GM12874 (cell line): ENCODE measurements at regions not wholly inside any gene's neighbourhood (a gene's known extent, or its start where the extent isn't known, plus 50 kb on each side); places are given as distances from the start of the nearest gene placed in this dataset.

Experiments used
- TF ChIP-seq, protein P1 (sequence below): IDR thresholded peaks from 2 replicates; pipeline ENCODE4 v1.5.1; 2011; ENCODE audit warnings: low read depth, mild to moderate bottlenecking, control low read depth, low read length, moderate library complexity; ENCODE audit not compliant: insufficient read depth

DNA sequence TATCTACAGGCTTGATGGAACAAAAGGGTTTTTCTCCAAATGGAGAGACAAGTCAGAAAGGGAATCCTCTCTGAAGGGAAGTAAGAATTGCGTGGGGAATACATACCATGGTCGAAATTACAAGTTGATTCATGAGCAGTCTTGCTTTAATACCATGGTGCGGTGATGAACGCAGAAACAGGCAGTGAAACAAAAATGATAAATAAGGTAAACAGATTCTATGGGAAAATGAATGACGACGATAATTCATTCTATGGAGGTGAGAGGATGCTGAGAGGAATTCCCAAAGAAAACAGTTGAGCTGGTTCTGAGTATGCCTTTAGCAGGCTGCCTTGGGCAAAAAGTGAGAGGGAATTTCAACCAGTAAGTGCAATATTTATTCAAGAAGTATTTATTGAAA is 209.4 kb upstream of the RUNX1 start:
- TF ChIP-seq, protein P1, sequence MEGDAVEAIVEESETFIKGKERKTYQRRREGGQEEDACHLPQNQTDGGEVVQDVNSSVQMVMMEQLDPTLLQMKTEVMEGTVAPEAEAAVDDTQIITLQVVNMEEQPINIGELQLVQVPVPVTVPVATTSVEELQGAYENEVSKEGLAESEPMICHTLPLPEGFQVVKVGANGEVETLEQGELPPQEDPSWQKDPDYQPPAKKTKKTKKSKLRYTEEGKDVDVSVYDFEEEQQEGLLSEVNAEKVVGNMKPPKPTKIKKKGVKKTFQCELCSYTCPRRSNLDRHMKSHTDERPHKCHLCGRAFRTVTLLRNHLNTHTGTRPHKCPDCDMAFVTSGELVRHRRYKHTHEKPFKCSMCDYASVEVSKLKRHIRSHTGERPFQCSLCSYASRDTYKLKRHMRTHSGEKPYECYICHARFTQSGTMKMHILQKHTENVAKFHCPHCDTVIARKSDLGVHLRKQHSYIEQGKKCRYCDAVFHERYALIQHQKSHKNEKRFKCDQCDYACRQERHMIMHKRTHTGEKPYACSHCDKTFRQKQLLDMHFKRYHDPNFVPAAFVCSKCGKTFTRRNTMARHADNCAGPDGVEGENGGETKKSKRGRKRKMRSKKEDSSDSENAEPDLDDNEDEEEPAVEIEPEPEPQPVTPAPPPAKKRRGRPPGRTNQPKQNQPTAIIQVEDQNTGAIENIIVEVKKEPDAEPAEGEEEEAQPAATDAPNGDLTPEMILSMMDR: no peak

DNA sequence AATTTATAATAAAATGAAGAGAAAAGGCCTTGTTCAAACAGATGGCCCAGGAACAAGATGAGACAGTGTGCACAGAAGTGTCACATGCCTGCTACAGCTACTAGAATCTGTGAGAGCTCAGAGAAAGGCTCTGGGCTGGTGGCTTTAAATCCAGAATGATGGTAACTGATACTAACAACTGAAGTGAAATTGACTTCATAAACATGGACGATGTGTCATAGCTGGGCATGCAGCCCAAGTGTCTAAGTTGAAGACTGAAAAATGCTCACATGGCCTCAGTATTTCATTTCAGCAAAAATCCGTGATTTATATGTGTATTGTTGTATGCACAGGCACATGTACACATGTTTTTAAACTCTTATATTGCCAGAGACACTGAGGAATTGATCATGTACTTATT is 208.3 kb upstream of the RUNX1 start:
- TF ChIP-seq, protein P1: no peak

DNA sequence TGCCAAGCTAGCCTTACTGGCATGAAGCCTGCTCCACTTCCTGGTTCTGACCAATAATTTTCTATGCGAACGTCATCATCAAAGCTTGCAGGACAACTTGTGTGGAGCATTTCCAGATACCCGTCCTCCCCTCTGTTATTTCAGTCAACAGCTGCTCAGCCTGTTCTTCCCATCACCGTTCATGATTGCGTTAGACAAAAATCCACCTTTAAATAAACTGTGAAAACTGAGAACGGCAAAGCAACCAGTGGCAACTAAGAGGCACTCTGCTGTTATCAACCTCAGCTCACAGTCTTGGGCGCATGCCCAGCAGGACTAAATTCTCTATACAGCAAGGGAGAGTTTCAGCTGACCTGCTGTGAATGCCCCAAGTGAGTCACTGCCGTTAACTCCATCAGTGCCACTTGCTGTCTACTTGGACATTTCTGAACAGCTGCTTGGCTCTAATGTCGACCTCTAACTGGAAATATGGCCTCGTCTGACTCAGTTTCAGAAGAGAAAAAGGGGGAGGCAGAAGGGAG is 207.4 kb upstream of the RUNX1 start:
- TF ChIP-seq, protein P1: no peak

DNA sequence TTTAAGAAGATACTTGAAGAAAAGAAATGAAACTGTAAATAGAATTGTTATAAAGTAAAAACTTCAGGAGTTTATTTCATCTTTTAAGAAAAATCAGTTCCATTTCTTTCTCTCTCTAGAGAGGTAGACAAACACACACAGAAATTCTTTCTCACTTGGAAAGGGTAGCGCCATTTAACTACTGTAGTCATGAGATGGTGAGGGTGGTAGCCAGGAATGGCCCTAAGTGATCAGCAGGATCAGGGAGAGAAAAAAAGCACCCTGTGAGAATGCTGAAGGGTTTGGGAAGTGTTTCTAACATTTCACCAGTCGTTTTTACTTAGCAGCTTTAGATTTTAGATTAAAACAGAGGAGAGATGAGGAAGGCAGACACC is 205.7 kb upstream of the RUNX1 start:
- TF ChIP-seq, protein P1: no peak

DNA sequence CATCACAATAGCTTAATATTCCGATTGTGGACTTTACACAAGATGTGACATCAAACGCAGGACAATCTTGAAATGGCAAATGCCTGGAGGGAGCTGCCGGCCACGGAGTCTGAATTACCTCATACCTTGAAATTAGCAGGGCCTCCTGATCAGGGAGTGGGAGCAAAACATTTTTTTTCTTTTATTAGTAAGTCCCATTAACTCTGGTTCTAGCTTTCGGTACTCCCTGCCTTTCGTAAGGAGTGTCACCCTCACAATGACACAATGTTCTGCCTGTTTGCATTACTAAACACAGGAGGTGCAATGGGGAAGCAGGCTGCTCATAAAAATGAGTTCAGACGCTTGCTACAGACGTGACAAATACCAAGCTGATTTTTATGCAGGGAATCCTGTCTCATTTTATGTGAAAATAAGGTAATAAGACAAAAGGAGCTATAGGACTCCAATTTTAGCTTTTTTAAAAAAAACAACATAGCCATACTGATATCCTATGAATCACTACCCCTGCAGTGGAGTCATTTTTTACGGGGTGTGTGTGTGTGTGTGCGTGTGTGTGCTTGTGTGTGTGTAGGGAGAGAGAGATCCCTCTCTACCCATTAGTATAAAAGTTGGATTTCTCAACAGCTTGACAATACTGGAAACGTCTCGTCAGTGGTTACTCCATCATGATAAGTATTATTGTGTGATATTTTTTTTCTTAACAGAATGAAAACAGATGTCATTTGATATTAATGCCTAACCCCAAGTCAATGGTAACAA is 205.1 kb upstream of the RUNX1 start:
- TF ChIP-seq, protein P1: no peak

DNA sequence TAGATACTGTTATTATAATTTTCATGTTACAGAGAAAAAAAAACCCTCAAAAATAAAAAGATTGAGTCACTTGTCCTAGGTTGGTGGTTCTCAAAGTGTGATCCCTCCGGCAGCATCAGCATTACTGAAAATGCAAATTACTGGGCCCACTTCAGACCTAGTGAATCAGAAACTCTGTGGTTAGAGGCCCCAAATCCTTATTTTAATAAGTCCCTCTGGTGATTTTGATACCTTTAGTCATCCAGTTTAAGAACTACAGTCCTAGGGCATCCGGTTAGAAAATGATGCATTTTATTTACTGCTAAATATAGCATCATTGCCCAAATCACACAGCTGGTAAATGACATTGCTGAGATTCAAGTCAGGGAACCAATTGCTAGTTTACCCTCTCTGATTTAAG is 203.7 kb upstream of the RUNX1 start:
- TF ChIP-seq, protein P1: no peak

DNA sequence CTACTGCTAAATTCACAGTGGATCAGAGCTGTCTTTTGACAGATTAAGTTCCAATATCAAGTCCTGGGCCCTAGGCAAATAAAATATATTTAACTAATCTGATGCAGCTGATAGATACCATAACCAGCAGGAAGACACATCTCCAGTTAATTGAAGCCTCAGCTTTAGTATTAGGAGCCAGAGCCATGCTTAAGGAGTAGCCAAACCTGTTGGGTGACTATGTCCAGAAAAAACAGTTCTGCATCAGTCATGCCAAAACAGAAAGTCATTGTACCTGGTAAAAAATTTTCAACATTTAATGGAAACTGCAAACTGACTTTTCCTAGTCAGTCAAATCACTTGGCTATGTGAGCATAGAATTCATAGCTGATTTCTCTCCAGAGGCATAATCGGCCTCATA is 200.5 kb upstream of the RUNX1 start:
- TF ChIP-seq, protein P1: no peak
